ENCODE measurements at regions not wholly inside any gene's neighbourhood (a gene's known extent, or its start where the extent isn't known, plus 50 kb on each side); places are given as distances from the start of the nearest gene placed in this dataset.

GRCh38 chr3:102529452-102529851 is 94.6 kb downstream of the ZPLD1 start:
- DNase-seq, result no peak

GRCh38 chr3:102530415-102531181 is 95.8 kb downstream of the ZPLD1 start:
- no peak for DNase-seq

DNA sequence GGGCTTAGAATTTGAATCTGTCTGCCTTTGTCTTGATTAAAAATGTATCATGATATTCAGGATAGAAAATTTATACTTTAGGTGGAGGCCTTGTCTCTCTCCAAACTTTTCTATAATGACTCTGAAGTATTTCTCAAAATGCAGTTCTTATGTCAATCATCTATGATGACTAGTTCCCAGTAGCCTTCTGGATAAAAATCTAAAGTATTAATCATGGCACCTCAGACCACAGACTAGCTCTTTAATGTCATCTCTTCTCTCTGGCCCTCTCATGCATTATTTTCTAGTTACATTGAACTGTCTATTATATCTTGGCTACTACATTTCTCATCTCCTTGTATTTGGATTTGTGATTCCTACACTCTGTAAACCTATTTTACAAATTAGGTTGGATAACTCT is 96.9 kb downstream of the ZPLD1 start:
- no peak for DNase-seq

- DNase-seq, result no peak
Measured at GRCh38 chr3:102532901-102533300, 98.1 kb downstream of the ZPLD1 start.

DNA sequence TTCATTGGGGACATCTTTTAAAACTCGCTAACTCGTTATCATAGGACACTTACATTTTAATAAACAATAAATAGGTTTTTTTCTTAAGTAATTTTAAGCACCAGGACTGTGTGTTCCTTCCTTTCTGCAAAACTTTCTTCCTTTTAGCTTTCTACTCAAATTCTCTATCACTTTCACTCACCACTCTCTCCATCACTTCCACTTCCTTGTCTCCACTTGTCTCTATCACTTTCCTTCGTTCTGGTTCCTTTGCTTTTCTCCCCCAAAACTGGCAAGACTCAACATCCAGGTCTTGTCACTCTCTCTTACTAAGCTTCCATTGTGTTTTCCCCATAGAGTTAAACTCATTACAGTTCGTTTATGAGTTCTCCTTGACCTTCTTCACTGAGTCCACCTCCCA is 99.0 kb downstream of the ZPLD1 start:
- DNase-seq, result no peak

GRCh38 chr3:102536456-102536855 is 101.6 kb downstream of the ZPLD1 start:
- DNase-seq, result no peak

- no peak for DNase-seq
Measured at GRCh38 chr3:102537123-102537522, 102.3 kb downstream of the ZPLD1 start.

- no peak for DNase-seq
Measured at GRCh38 chr3:102544741-102545140, 109.9 kb downstream of the ZPLD1 start.

DNA sequence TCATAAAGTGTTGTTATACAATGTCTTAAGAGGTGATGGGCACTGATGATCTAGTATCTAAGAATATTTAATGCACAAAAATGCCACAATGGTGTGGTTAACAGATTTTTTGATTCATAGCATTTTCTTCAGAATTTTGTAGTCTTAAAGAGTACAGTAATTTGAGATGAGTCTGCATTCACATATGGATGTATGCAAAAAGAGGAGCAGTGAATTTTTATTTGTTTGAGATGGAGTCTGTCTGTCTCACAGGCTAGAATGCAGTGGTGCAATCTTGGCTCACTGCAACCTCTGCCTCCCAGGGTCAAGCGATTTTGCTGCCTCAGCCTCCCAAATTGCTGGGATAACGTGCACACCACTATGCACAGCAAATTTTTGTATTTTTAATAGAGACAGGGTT is 110.5 kb downstream of the ZPLD1 start:
- DNase-seq, result no peak

DNA sequence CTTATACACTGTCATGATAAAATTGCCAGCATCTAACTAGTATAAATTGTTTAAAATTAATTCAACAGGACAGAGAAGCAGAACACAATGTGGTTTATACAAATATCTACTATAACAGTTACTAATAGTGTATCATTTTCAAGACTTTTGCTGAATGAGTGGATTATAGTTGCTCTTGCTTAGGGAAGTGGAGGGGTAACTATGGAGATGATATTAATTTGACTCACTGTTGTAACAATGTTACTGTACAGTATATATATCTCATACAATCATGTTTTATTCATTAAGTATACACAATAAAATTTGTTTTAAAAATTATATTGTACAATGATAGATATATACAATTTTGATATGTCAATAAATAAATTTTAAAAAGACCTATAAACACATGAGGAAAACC is 119.1 kb downstream of the ZPLD1 start:
- no peak for DNase-seq

- DNase-seq, result no peak
Measured at GRCh38 chr3:102570511-102570910, 135.7 kb downstream of the ZPLD1 start.

- no peak for DNase-seq
Measured at GRCh38 chr3:102571006-102571405, 136.2 kb downstream of the ZPLD1 start.

- DNase-seq, result no peak
Measured at GRCh38 chr3:102571720-102572384, 137.0 kb downstream of the ZPLD1 start.

GRCh38 chr3:102573483-102574028 is 138.7 kb downstream of the ZPLD1 start:
- DNase-seq, result no peak

DNA sequence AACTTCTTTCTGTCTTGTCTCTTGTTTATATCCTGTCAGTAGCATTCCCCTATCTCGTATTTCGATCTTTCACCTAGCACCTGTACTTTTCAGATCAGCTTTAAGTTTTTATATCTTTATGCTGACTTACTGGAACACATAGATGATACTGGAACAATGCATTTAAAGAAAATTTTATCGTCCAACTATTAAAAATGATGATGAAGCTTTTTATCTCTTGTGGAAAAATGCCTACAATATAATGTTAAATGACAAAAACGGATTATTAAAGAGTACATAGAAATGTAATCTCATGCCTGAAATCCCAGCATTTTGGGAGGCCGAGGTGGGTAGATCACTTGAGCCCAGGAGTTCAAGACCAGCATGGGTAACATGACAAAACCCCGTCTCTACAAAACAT is 139.5 kb downstream of the ZPLD1 start:
- no peak for DNase-seq

- DNase-seq, result no peak
Measured at GRCh38 chr3:102576651-102577050, 141.8 kb downstream of the ZPLD1 start.

- no peak for DNase-seq
Measured at GRCh38 chr3:102577082-102577789, 142.4 kb downstream of the ZPLD1 start.

- DNase-seq, result no peak
Measured at GRCh38 chr3:102580760-102581159, 145.9 kb downstream of the ZPLD1 start.

GRCh38 chr3:102586485-102586884 is 151.7 kb downstream of the ZPLD1 start:
- no peak for DNase-seq

DNA sequence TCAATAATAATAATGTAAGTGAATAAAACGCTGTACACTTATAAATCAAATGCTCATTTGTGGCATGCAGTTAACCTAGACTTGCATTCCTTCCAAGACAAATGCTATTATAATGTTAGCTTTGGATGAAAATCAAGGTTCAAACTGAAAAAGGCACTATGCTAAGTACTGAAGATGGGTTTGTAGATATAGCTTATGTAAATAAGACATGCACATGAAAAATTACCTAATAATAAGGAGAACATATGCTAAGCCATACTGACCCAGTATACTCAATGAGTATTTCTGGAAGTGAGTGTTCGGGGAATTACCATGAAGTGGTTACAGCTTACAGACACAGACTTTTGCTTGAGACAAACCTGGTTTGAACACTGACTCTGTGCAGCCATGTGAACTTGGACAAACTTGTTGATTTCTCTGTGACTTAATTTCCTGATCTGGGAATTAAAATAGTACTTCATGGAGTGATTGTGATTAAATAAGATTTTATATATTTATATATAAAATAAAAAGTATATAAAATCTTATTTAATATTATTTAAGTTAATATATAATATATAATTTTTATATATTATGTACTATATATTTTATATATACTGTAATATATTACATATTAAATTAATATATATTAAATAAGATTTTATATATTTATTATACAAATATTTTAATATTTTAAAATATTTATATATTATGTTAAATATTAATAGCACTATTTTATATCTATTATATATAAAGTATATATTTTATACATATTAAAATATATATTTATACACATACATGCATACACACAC is 159.2 kb downstream of the ZPLD1 start:
- DNase-seq, result no peak

DNA sequence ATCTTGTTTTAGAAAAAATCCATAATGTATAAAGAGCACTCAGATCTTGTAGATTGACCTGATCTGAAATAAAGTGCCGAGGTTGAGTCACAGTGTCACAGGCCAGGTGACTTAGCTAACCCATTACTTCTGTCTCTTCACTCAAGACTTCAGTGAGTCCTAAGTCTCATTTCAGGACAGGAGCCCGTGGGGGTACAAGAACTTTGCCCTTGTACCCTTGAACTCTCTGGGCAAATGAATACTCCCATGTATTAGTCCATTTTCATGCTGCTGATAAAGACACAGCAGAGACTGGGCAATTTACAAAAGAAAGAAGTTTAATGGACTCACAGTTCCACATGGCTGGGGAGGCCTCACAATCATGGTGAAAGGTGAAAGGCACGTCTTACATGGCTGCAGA is 160.2 kb downstream of the ZPLD1 start:
- DNase-seq, result no peak

- no peak for DNase-seq
Measured at GRCh38 chr3:102599819-102600576, 165.2 kb downstream of the ZPLD1 start.
